ENCODE measurements at regions not wholly inside any gene's neighbourhood (a gene's known extent, or its start where the extent isn't known, plus 50 kb on each side); places are given as distances from the start of the nearest gene placed in this dataset.

- TF ChIP-seq POLR2AphosphoS5 (IDR thresholded peaks at IDR 0.05; ENCODE audit: low read depth, low read length) (no peak), SIN3A (IDR thresholded peaks at IDR 0.05; ENCODE audit: borderline replicate concordance, insufficient read depth, low read length) (no peak)
Observed at GRCh38 chr2:7127687-7128086, 210.5 kb downstream of the RNF144A start.

- TF ChIP-seq REST (IDR thresholded peaks at IDR 0.05; ENCODE audit: insufficient read depth in 1 of 2, low read depth in 2 of 2, low read length in 2 of 2) (no peak), POLR2AphosphoS5 (IDR thresholded peaks at IDR 0.05; ENCODE audit: low read depth, low read length) (no peak)
Observed at GRCh38 chr2:7131261-7131660, 214.0 kb downstream of the RNF144A start.

GRCh38 chr2:7132753-7133152 lies 215.5 kb downstream of the RNF144A start:
- no peak for TF ChIP-seq FOXP2 (optimal IDR thresholded peaks at IDR 0.05; ENCODE audit: borderline replicate concordance, extremely low read depth, extremely low read length, insufficient read depth)
- TF ChIP-seq TAF1 (IDR thresholded peaks at IDR 0.05; ENCODE audit: borderline replicate concordance, insufficient read depth, low read length): no peak
- no peak for TF ChIP-seq REST (IDR thresholded peaks at IDR 0.05; ENCODE audit: insufficient read depth in 1 of 2, low read depth in 2 of 2, low read length in 2 of 2)
- no peak for TF ChIP-seq POLR2AphosphoS5 (IDR thresholded peaks at IDR 0.05; ENCODE audit: low read depth, low read length)
- no peak for TF ChIP-seq SIN3A (IDR thresholded peaks at IDR 0.05; ENCODE audit: borderline replicate concordance, insufficient read depth, low read length)

- TF ChIP-seq TAF1 (IDR thresholded peaks at IDR 0.05; ENCODE audit: borderline replicate concordance, insufficient read depth, low read length): no peak
- no peak for TF ChIP-seq FOXP2 (optimal IDR thresholded peaks at IDR 0.05; ENCODE audit: borderline replicate concordance, extremely low read depth, extremely low read length, insufficient read depth)
- no peak for TF ChIP-seq SIN3A (IDR thresholded peaks at IDR 0.05; ENCODE audit: borderline replicate concordance, insufficient read depth, low read length)
- no peak for TF ChIP-seq REST (IDR thresholded peaks at IDR 0.05; ENCODE audit: insufficient read depth in 1 of 2, low read depth in 2 of 2, low read length in 2 of 2)
- TF ChIP-seq POLR2AphosphoS5 (IDR thresholded peaks at IDR 0.05; ENCODE audit: low read depth, low read length): no peak
Observed at GRCh38 chr2:7133521-7133920, 216.3 kb downstream of the RNF144A start.

GRCh38 chr2:7140306-7140705 lies 223.1 kb downstream of the RNF144A start:
- no peak for TF ChIP-seq SIN3A (IDR thresholded peaks at IDR 0.05; ENCODE audit: borderline replicate concordance, insufficient read depth, low read length)
- no peak for TF ChIP-seq TAF1 (IDR thresholded peaks at IDR 0.05; ENCODE audit: borderline replicate concordance, insufficient read depth, low read length)
- no peak for TF ChIP-seq POLR2AphosphoS5 (IDR thresholded peaks at IDR 0.05; ENCODE audit: low read depth, low read length)
- TF ChIP-seq FOXP2 (optimal IDR thresholded peaks at IDR 0.05; ENCODE audit: borderline replicate concordance, extremely low read depth, extremely low read length, insufficient read depth): no peak
- TF ChIP-seq REST (IDR thresholded peaks at IDR 0.05; ENCODE audit: insufficient read depth in 1 of 2, low read depth in 2 of 2, low read length in 2 of 2): no peak
